IMR-90 (cell line): ENCODE measurements at regions not wholly inside any gene's neighbourhood (a gene's known extent, or its start where the extent isn't known, plus 50 kb on each side); places are given as distances from the start of the nearest gene placed in this dataset.

Experiments used
- ATAC-seq: fragments of 200-7000 bp; cut with Tn5 transposase; 2 replicates; pipeline ENCODE4 v1.9.1; 2020; ENCODE audit warnings: low read depth, mild to moderate bottlenecking, moderate library complexity
- BruUV-seq: library from RNA; stranded (reverse); fragments of 400-500 nt; replicated peaks from 2 replicates; lab custom pipeline; 2021; lab: Mats Ljungman, UMichigan
- CTCF ChIA-PET: fragments of 300-600 bp; formaldehyde crosslinking; extraction: SDS; loops from one replicate; lab custom pipeline; 2021; ENCODE audit warnings: antibody characterized with exemption; lab: Yijun Ruan, JAX
- POLR2A ChIA-PET: fragments of 300-600 bp; sonication (Branson Sonifier 250); formaldehyde crosslinking; loops from one replicate; lab custom pipeline; 2022; ENCODE audit warnings: antibody characterized with exemption; ENCODE audit not compliant: unreplicated experiment; lab: Charles Lee
- DNase-seq: peaks from one replicate; pipeline ENCODE4 v3.0.0; 2013
- H2AFZ ChIP-seq: replicated peaks from 2 replicates; pipeline ENCODE3; 2013; ENCODE audit warnings: low read length, mild to moderate bottlenecking; ENCODE audit not compliant: poor library complexity
- H2AK5ac ChIP-seq: 2 replicates; pipeline ENCODE4 v1.6.1; 2013; ENCODE audit warnings: low read depth, low read length, inconsistent platforms
- H2AK9ac ChIP-seq: replicated peaks from 2 replicates; pipeline ENCODE3; 2013; ENCODE audit warnings: mild to moderate bottlenecking, low read depth, low read length, moderate library complexity; ENCODE audit not compliant: poor library complexity
- H2BK120ac ChIP-seq: 2 replicates; pipeline ENCODE4 v1.6.1; 2013; ENCODE audit warnings: low read depth, low read length, inconsistent platforms
- H2BK15ac ChIP-seq: 3 replicates; pipeline ENCODE4 v1.6.1; 2013; ENCODE audit warnings: low read depth, low read length, inconsistent platforms
- H2BK20ac ChIP-seq: 2 replicates; pipeline ENCODE4 v1.6.1; 2013; ENCODE audit warnings: low read depth, mild to moderate bottlenecking, inconsistent platforms, low read length, moderate library complexity
- H2BK5ac ChIP-seq: 2 replicates; pipeline ENCODE4 v1.6.1; 2013; ENCODE audit warnings: mild to moderate bottlenecking, low read depth, low read length, inconsistent platforms; ENCODE audit not compliant: poor library complexity, severe bottlenecking
- H3K14ac ChIP-seq: replicated peaks from 2 replicates; pipeline ENCODE4 v1.6.1; 2013; ENCODE audit warnings: low read depth, low read length, inconsistent platforms
- H3K18ac ChIP-seq: 2 replicates; pipeline ENCODE4 v1.6.1; 2013; ENCODE audit warnings: low read depth, low read length, control low read depth
- H3K23ac ChIP-seq: 2 replicates; pipeline ENCODE4 v1.6.1; 2013; ENCODE audit warnings: low read depth, low read length, inconsistent platforms
- H3K27ac ChIP-seq: 2 replicates; pipeline ENCODE4 v1.5.1; 2013; ENCODE audit warnings: mild to moderate bottlenecking, control low read depth, low read length; ENCODE audit not compliant: insufficient read depth
- H3K27me3 ChIP-seq: 2 replicates; pipeline ENCODE4 v1.6.1; 2013; ENCODE audit warnings: low read length; ENCODE audit not compliant: control insufficient read depth, insufficient read depth
- H3K36me3 ChIP-seq: 2 replicates; pipeline ENCODE4 v1.6.1; 2013; ENCODE audit warnings: low read length, mixed read lengths; ENCODE audit not compliant: control insufficient read depth, insufficient read depth
- H3K4ac ChIP-seq: 2 replicates; pipeline ENCODE4 v1.6.1; 2013; ENCODE audit warnings: low read depth, low read length, inconsistent platforms
- H3K4me1 ChIP-seq: 2 replicates; pipeline ENCODE4 v1.6.1; 2013; ENCODE audit warnings: low read length, mixed read lengths; ENCODE audit not compliant: control insufficient read depth, insufficient read depth
- H3K4me2 ChIP-seq: 2 replicates; pipeline ENCODE4 v1.6.1; 2013; ENCODE audit warnings: low read depth, mild to moderate bottlenecking, control low read depth, low read length, moderate library complexity
- H3K4me3 ChIP-seq: 2 replicates; pipeline ENCODE4 v1.5.1; 2013; ENCODE audit warnings: low read depth, mild to moderate bottlenecking, control low read depth, low read length, moderate library complexity; ENCODE audit not compliant: insufficient read depth
- H3K56ac ChIP-seq: 2 replicates; pipeline ENCODE4 v1.6.1; 2013; ENCODE audit warnings: low read length, inconsistent platforms; ENCODE audit not compliant: insufficient read depth; ENCODE audit errors: extremely low read depth
- H3K79me1 ChIP-seq, 2 experiments: 2 replicates each; pipeline ENCODE4 v1.6.1; 2013; ENCODE audit warnings: low read length in 2 of 2, inconsistent platforms in 1 of 2, low read depth in 1 of 2
- H3K9ac ChIP-seq: 2 replicates; pipeline ENCODE4 v1.6.1; 2013; ENCODE audit warnings: low read depth, low read length, control low read depth
- H3K9me1 ChIP-seq: 2 replicates; pipeline ENCODE4 v1.6.1; 2013; ENCODE audit warnings: low read length, inconsistent platforms; ENCODE audit not compliant: insufficient read depth
- H3K9me3 ChIP-seq: 2 replicates; pipeline ENCODE4 v1.6.1; 2013; ENCODE audit warnings: low read length; ENCODE audit not compliant: control insufficient read depth, insufficient read depth
- H4K20me1 ChIP-seq: 2 replicates; pipeline ENCODE4 v1.6.1; 2013; ENCODE audit warnings: low read length, inconsistent platforms; ENCODE audit not compliant: insufficient read depth
- H4K5ac ChIP-seq: 2 replicates; pipeline ENCODE4 v1.6.1; 2013; ENCODE audit warnings: mild to moderate bottlenecking, low read depth, low read length, control low read depth
- H4K8ac ChIP-seq, 2 experiments: 2 replicates each; pipeline ENCODE4 v1.6.1; 2013; ENCODE audit warnings: low read depth in 2 of 2, low read length in 2 of 2, control low read depth in 1 of 2, inconsistent platforms in 1 of 2
- H4K91ac ChIP-seq: 2 replicates; pipeline ENCODE4 v1.6.1; 2013; ENCODE audit warnings: low read depth, low read length, inconsistent platforms; ENCODE audit not compliant: insufficient read depth
- CEBPB ChIP-seq: IDR thresholded peaks from 2 replicates; pipeline ENCODE4 v1.6.1; 2012; ENCODE audit warnings: low read depth, low read length, improper control_type of control experiment
- whole genome bisulfite sequencing, 2 experiments: methylation state at CpG; one replicate each; pipeline versions ENCODE4 v1.1.5 to v1.1.7; 2013; ENCODE audit warnings: missing lambda C conversion rate in 2 of 2; ENCODE audit not compliant: insufficient read length in 1 of 2; ENCODE audit errors: extremely low coverage in 2 of 2; 5-methylcytosine and 5-hydroxymethylcytosine counted together
- dilution Hi-C: fragments of 300-500 bp; cut with HindIII; formaldehyde crosslinking; loops from one replicate; pipeline ENCODE4 v1.14.3; 2018; ENCODE audit warnings: low sequenced_read_pairs; ENCODE audit not compliant: unreplicated experiment
- in situ Hi-C: fragments of 300-500 bp; cut with MboI; formaldehyde crosslinking; loops from 3 replicates; pipeline ENCODE4 v1.14.3; 2019; ENCODE audit warnings: low sequenced_read_pairs, inconsistent platforms, mixed read lengths
- intact Hi-C: fragments of 100-400 bp; cut with micrococcal nuclease; formaldehyde crosslinking; loops from 2 replicates; pipeline ENCODE4 v1.10.0; 2022

DNA sequence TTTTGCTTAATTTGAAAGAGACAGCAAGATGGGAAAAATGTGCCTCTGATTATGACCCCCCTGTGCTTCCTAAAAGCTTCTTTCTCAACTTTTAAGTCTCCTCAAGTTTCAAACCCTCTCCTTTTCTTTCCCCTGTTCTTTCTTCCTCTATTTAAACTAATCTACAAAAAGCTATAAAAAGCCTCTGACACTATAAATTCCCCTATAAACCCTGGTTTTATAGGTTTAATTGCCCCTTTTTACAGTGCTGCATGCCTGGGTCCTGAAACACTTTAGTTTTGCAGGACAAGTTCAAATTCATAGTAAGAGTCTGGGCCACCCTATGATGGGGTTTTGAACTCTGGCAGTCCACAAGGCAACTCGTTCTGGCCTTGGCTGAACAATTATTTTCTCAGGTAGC lies 510.9 kb upstream of the TBX3 start:
- Histone ChIP-seq H2AFZ (no peak overlapping the region), H4K91ac (no peak overlapping the region), H2BK5ac (no peak overlapping the region), H3K4me2 (no peak overlapping the region), H3K18ac (no peak overlapping the region), H3K9ac (no peak overlapping the region), H3K23ac (no peak overlapping the region), H4K20me1 (no peaks in the 10 kb centered on the region), H2BK15ac (no peak overlapping the region), H3K4me1 (peaks cover 2% of the 10 kb centered on the region; the same call in 1 of the 2 replicates), H3K56ac (no peak overlapping the region), H3K14ac (no peak overlapping the region), H4K5ac (no peak overlapping the region), H3K4ac (no peak overlapping the region), H3K27ac (no peak overlapping the region), H3K36me3 (no peaks in the 10 kb centered on the region), H2BK120ac (no peak overlapping the region), H4K8ac (no peak overlapping the region), H3K79me1 (no peaks in the 10 kb centered on the region), H3K4me3 (no peak overlapping the region), H3K27me3 (no peaks in the 10 kb centered on the region), H3K9me3 (no peaks in the 10 kb centered on the region), H3K9me1 (no peaks in the 10 kb centered on the region), H2BK20ac (no peak overlapping the region), H2AK5ac (no peak overlapping the region), H2AK9ac (no peak overlapping the region)
- DNase-seq (no peak), ATAC-seq (no peak)
- dilution Hi-C loops = no loop called here
- WGBS, 2 experiments = no CpG with 5 or more reads among the region's 1 CpG
- intact Hi-C loops = no loop called here
- POLR2A ChIA-PET = no interaction called here
- no peak for TF ChIP-seq CEBPB
- no TSS peak for BruUV-seq
- CTCF ChIA-PET = no interaction called here
- in situ Hi-C loops = no loop called here
